ENCODE measurements at regions not wholly inside any gene's neighbourhood (a gene's known extent, or its start where the extent isn't known, plus 50 kb on each side); places are given as distances from the start of the nearest gene placed in this dataset.
"Not testable (repeated sequence)": the region's sequence is repeated elsewhere in the genome, so short reads cannot be mapped to it uniquely, and the experiment has no call there.

- WGBS (ENCODE audit: insufficient coverage, low coverage, missing lambda C conversion rate): 70% methylated on average over 1 of the region's 1 CpG
- ChIA-PET CTCF (ENCODE audit: low intra/inter-chr PET ratio) (interaction anchor here (0.6 kb wide), 1 partner anchor 129 kb away, joined by 3 read pairs; no protein-coding TSS in a partner anchor), POLR2A (no interaction called here)
- BruUV-seq (replicated peaks): no TSS peak
- H3K9me3 ChIP-seq (replicated peaks; ENCODE audit: control insufficient read depth, insufficient read depth, low read depth, low read length): no peaks in the 10 kb centered on the region
- H3K9ac ChIP-seq (ENCODE audit: insufficient read depth in 1 of 2, low read depth in 2 of 2, low read length in 2 of 2): no peak overlapping the region
- no peaks in the 10 kb centered on the region for H3K79me2 ChIP-seq (ENCODE audit: control insufficient read depth, insufficient read depth, low read length)
- ATAC-seq: no peak
- H3K36me3 ChIP-seq (ENCODE audit: control insufficient read depth, insufficient read depth, low read length): no peaks in the 10 kb centered on the region
- no peaks in the 10 kb centered on the region for H3K9me1 ChIP-seq (ENCODE audit: control insufficient read depth, insufficient read depth, low read length)
- no peak for FAIRE-seq
- no peak overlapping the region for H3K4me3 ChIP-seq
- DNase-seq (ENCODE audit: extremely low read depth in 1 of 4, low spot score in 3 of 4): no peak
- H2AFZ ChIP-seq (ENCODE audit: low read depth, low read length): no peak overlapping the region
- intact Hi-C loops (cut with micrococcal nuclease) (no loop called here), in situ Hi-C loops (cut with MboI) (no loop called here)
- no peak overlapping the region for H3K4me2 ChIP-seq (ENCODE audit: insufficient read depth, low read length)
- no peaks in the 10 kb centered on the region for H3K27me3 ChIP-seq (ENCODE audit: control insufficient read depth in 2 of 2, insufficient read depth in 2 of 2, low read length in 2 of 2)
- no peaks in the 10 kb centered on the region; a peak in 1 of 5 replicates for H3K4me1 ChIP-seq (replicated peaks in 1 of 2; ENCODE audit: control insufficient read depth in 2 of 2, insufficient read depth in 2 of 2, low read length in 2 of 2)
- no peak for TF ChIP-seq NUFIP1 (IDR thresholded peaks at IDR 0.05; ENCODE audit: partially characterized antibody)
- H4K20me1 ChIP-seq (replicated peaks; ENCODE audit: control insufficient read depth, insufficient read depth, low read length): no peaks in the 10 kb centered on the region
- no peak overlapping the region for H3K27ac ChIP-seq (ENCODE audit: extremely low read depth, low read depth, low read length)
Observed at GRCh38 chr4:128675083-128675482, 134.4 kb upstream of the JADE1 start.

GRCh38 chr4:128673159-128673558, 136.3 kb upstream of the JADE1 start:
- H3K9me1 ChIP-seq (ENCODE audit: control insufficient read depth, insufficient read depth, low read length); H4K20me1 ChIP-seq (replicated peaks; ENCODE audit: control insufficient read depth, insufficient read depth, low read length); intact Hi-C loops (cut with micrococcal nuclease); BruUV-seq (replicated peaks); FAIRE-seq; CTCF ChIA-PET (ENCODE audit: low intra/inter-chr PET ratio); ATAC-seq; H3K9me3 ChIP-seq (replicated peaks; ENCODE audit: control insufficient read depth, insufficient read depth, low read depth, low read length); in situ Hi-C loops (cut with MboI); H3K79me2 ChIP-seq (ENCODE audit: control insufficient read depth, insufficient read depth, low read length); H2AFZ ChIP-seq (ENCODE audit: low read depth, low read length); H3K4me3 ChIP-seq; H3K27me3 ChIP-seq (ENCODE audit: control insufficient read depth in 2 of 2, insufficient read depth in 2 of 2, low read length in 2 of 2); H3K4me1 ChIP-seq (replicated peaks in 1 of 2; ENCODE audit: control insufficient read depth in 2 of 2, insufficient read depth in 2 of 2, low read length in 2 of 2); H3K27ac ChIP-seq (ENCODE audit: extremely low read depth, low read depth, low read length); DNase-seq (ENCODE audit: extremely low read depth in 1 of 4, low spot score in 3 of 4); H3K9ac ChIP-seq (ENCODE audit: insufficient read depth in 1 of 2, low read depth in 2 of 2, low read length in 2 of 2); H3K36me3 ChIP-seq (ENCODE audit: control insufficient read depth, insufficient read depth, low read length); H3K4me2 ChIP-seq (ENCODE audit: insufficient read depth, low read length): not testable (repeated sequence)
- WGBS (ENCODE audit: insufficient coverage, low coverage, missing lambda C conversion rate): 77% methylated on average over 6 of the region's 7 CpGs
- TF ChIP-seq NFYB (IDR thresholded peaks at IDR 0.05; ENCODE audit: extremely low read depth, insufficient read length) (peak; percentile 58), C11orf30 (IDR thresholded peaks at IDR 0.05; ENCODE audit: low read depth) (0 out of 2 replicates have a peak, but pooled peaks have one; percentile 6), PKNOX1 (IDR thresholded peaks at IDR 0.05) (peak; percentile 62; the same call in 1 of the 2 replicates), MEIS2 (IDR thresholded peaks at IDR 0.05; ENCODE audit: partially characterized antibody) (peak; percentile 67), ZNF316 (IDR thresholded peaks at IDR 0.05) (peak; percentile 28; the same call in 1 of the 2 replicates)
- POLR2A ChIA-PET: interaction anchor here (0.6 kb wide), 1 partner anchor 260 kb away, joined by 3 read pairs; no protein-coding TSS in a partner anchor

GRCh38 chr4:128672596-128672995, 136.9 kb upstream of the JADE1 start:
- H3K27ac ChIP-seq (ENCODE audit: extremely low read depth, low read depth, low read length); H3K4me2 ChIP-seq (ENCODE audit: insufficient read depth, low read length); H2AFZ ChIP-seq (ENCODE audit: low read depth, low read length); DNase-seq (ENCODE audit: extremely low read depth in 1 of 4, low spot score in 3 of 4); H4K20me1 ChIP-seq (replicated peaks; ENCODE audit: control insufficient read depth, insufficient read depth, low read length); H3K9ac ChIP-seq (ENCODE audit: insufficient read depth in 1 of 2, low read depth in 2 of 2, low read length in 2 of 2); in situ Hi-C loops (cut with MboI); ATAC-seq; FAIRE-seq; BruUV-seq (replicated peaks); H3K4me1 ChIP-seq (replicated peaks in 1 of 2; ENCODE audit: control insufficient read depth in 2 of 2, insufficient read depth in 2 of 2, low read length in 2 of 2); H3K27me3 ChIP-seq (ENCODE audit: control insufficient read depth in 2 of 2, insufficient read depth in 2 of 2, low read length in 2 of 2); H3K4me3 ChIP-seq; intact Hi-C loops (cut with micrococcal nuclease); CTCF ChIA-PET (ENCODE audit: low intra/inter-chr PET ratio); H3K79me2 ChIP-seq (ENCODE audit: control insufficient read depth, insufficient read depth, low read length); H3K9me1 ChIP-seq (ENCODE audit: control insufficient read depth, insufficient read depth, low read length); H3K9me3 ChIP-seq (replicated peaks; ENCODE audit: control insufficient read depth, insufficient read depth, low read depth, low read length); H3K36me3 ChIP-seq (ENCODE audit: control insufficient read depth, insufficient read depth, low read length): not testable (repeated sequence)
- POLR2A ChIA-PET: interaction anchor here (0.6 kb wide), 1 partner anchor 260 kb away, joined by 3 read pairs; no protein-coding TSS in a partner anchor
- WGBS (ENCODE audit: insufficient coverage, low coverage, missing lambda C conversion rate): 83% methylated on average over 7 of the region's 22 CpGs
